ENCODE measurements at regions not wholly inside any gene's neighbourhood (a gene's known extent, or its start where the extent isn't known, plus 50 kb on each side); places are given as distances from the start of the nearest gene placed in this dataset.

- TF ChIP-seq, protein P1, sequence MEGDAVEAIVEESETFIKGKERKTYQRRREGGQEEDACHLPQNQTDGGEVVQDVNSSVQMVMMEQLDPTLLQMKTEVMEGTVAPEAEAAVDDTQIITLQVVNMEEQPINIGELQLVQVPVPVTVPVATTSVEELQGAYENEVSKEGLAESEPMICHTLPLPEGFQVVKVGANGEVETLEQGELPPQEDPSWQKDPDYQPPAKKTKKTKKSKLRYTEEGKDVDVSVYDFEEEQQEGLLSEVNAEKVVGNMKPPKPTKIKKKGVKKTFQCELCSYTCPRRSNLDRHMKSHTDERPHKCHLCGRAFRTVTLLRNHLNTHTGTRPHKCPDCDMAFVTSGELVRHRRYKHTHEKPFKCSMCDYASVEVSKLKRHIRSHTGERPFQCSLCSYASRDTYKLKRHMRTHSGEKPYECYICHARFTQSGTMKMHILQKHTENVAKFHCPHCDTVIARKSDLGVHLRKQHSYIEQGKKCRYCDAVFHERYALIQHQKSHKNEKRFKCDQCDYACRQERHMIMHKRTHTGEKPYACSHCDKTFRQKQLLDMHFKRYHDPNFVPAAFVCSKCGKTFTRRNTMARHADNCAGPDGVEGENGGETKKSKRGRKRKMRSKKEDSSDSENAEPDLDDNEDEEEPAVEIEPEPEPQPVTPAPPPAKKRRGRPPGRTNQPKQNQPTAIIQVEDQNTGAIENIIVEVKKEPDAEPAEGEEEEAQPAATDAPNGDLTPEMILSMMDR (IDR thresholded peaks at IDR 0.05), result no peak
- no peak for TF ChIP-seq POLR2A (IDR thresholded peaks at IDR 0.05)
These were observed 353.9 kb upstream of the PAPPA start for GRCh38 chr9:115799734-115800133.
